Fibroblast of skin of right biceps (primary cell): ENCODE measurements at regions not wholly inside any gene's neighbourhood (a gene's known extent, or its start where the extent isn't known, plus 50 kb on each side); places are given as distances from the start of the nearest gene placed in this dataset.

Experiments
- DNase-seq: peaks from one replicate; pipeline ENCODE4 v3.0.0-alpha.2; 2013

DNA sequence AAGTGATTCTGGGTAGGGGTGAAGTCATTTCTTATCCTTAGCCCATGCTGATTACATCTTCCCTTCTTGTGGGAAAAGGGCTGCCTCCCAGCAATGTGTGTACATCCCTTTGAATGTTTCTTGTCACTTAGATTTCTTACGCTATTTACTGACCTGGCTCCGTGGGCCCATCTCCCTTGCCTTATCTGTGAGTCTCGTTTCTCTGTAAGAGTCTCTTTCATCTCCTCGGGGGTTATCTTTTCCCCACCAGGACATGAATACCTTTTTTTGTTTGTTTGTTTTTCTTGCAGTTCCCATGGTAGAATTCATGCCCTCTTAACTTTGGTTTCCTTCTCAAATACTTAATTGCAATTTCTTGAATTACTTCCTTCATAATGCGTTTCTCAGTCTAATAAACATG, 107.7 kb downstream of the BAMBI start:
- no peak for DNase-seq

DNA sequence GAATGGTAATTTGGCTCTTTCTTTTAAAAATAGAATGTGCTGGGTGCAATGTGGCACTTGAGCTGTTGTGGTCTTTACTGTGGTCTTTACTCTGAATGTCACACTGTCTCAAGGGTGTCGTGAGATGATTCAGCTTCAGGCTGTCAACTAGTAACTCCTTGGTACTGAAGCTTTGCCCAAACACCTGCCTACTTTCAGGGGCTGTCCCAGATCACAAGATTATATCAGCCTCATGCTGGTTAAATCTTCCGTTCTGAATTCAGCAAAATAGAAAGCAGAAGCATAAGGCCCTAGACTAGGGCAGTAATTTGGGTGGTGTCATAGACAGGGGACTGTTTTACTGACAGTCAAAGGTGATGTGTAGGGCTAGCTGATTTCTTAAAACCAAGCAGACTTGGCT, 110.9 kb downstream of the BAMBI start:
- DNase-seq: no peak

- no peak for DNase-seq
These were observed 111.4 kb downstream of the BAMBI start for GRCh38 chr10:28788762-28789161.

DNA sequence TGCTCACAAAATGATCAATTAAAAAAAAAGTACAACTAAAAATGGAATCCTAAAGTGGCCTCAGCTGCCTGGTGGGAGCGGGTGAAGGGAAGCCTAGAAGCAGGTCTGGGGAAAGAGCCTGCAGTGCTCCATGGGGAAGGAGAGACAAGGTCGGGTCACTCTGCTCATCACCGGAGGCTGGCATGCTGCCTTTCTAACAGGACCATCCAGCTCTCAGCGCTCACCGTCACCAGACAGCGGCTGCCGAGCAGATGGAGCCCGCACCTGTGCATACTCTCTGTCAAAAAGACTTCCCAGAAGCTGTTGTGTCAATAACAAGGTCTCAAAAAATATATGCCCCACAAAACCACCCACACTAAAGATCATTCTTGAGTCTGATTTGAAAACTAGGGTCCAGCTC, 112.8 kb downstream of the BAMBI start:
- no peak for DNase-seq

GRCh38 chr10:28793482-28793881, 116.2 kb downstream of the BAMBI start:
- no peak for DNase-seq

DNA sequence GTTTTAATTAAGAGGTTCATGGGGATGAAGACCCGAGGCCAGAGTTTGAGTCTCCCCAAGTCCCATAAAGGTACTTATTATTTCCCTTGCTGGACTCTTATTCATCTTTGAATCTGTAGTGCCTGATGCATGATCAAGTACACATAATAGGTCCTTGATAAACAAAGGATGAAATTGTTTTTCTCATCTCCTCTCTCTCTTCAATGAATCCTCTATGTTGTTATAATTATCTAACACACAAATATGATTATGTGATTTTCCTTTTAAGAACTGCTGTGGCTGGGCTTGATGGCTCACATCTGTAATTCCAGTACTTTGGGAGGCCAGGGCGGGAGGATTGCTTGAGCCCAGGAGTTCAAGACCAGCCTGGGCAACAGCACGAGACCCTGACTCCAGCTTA, 117.7 kb downstream of the BAMBI start:
- DNase-seq: no peak

DNA sequence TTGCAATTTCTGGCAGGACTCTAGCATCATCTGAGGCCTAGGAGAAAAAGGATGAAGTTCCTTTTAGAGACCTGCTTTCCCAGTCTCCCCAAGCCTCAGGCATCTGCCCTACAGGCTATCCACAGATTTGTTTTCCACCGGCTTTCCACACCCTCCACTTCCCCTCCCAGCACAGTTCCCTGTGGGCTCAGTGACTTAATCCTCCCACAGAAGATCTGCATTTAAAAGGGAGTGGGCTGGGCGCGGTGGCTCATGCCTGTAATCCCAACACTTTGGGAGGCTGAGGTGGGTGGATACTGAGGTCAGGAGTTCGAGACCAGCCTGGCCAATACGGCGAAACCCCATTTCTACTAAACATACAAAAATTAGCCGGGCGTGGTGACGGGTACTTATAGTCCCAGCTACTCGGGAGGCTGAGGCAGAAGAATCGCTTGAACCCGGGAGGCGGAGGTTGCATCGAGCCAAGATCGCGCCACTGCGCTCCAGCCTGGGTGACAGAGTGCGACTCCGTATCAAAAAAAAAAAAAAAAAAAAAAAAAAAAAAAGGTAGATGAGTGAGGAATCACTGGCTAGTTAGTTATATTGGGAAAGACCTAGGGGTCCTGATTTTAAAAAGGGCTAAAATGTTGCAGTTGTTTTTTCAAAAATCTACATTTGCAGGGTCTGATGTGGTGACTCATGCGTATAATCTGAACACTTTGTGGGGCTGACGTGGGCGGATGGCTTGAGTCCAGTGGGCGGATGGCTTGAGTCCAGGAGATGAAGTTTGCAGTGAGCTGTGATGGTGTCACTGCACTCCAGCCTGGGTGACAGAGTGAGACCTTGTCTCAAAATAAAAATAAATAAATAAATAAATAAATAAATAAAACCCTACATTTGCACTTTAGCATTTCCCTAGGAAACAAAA, 119.5 kb downstream of the BAMBI start:
- DNase-seq: peak; percentile 76

DNA sequence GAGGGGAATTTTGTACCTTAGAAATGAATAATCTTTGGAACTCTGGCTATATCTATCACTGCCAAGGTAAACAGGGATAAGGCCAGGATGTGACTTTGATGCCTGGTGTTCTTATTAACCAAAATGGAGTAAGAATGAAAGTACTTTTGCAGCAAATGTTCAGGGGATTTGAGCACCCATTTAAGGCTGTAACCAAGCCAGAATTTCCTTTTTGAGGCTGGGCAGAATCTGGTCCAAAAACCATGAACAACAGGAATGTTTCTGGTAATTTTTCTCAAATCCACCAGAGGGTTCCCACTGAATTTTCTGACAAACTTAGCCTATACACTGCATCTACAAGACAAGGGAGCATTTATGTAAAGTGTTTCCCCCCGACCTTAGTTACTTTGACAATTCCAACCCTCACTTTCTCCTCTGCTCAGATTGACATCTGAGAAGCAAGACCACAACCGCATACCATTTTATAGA, 120.6 kb downstream of the BAMBI start:
- DNase-seq: peak; percentile 28

DNA sequence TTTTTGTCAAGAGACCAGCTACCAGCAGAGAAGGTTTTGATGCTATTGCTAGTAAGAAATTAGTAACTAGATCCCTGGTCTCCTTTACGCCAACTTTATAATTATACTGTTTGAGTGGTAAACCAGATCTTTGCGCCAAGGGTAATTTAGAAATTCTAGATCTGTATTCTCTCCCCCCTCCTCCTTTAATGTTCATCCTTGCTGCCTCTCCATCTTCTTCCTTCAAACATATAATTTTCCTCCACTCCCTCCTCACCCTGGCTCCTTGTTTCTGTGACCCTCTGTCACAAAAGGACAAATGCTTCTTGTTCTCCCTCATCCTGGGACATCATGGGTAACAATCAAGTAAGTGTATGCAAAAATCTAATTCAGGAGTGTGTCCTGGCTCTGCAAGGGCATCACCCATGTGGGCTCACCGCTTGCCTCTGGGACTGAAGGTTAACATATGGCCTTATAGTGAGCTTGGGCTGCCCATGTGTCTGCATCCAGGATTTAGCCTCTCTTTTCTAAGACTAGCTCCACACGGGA, 121.2 kb downstream of the BAMBI start:
- DNase-seq: no peak

GRCh38 chr10:28798964-28799363, 121.6 kb downstream of the BAMBI start:
- DNase-seq: no peak

DNA sequence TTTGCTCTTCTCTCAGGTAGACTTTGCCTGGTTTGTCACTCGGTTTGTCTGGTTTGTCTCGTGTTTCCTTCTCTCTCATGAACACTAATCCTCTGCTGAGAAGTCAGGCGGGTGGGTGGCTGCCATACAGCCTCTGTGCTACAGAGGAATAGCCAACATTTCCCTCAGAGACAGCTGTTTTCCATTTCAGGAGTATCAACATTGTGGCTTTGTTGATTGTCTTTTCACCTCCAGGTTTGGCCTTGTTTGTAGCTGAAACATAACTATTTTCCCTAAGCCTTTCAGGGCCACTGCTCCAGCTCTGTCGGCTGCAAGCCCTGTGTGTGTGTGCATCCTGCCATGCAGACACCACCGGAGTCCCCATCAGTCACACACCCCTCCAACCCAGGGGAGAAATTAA, 122.8 kb downstream of the BAMBI start:
- no peak for DNase-seq

- no peak for DNase-seq
These were observed 123.9 kb downstream of the BAMBI start for GRCh38 chr10:28801247-28801646.

GRCh38 chr10:28801869-28802268, 124.5 kb downstream of the BAMBI start:
- DNase-seq: no peak

- DNase-seq: no peak
These were observed 128.1 kb downstream of the BAMBI start for GRCh38 chr10:28805390-28805789.

GRCh38 chr10:28806488-28806941, 129.2 kb downstream of the BAMBI start:
- DNase-seq: no peak

- no peak for DNase-seq
These were observed 129.8 kb downstream of the BAMBI start for GRCh38 chr10:28806951-28807759.

GRCh38 chr10:28807760-28808613, 130.7 kb downstream of the BAMBI start:
- peak; percentile 17 for DNase-seq

GRCh38 chr10:28808693-28809092, 131.4 kb downstream of the BAMBI start:
- DNase-seq: no peak

- DNase-seq: no peak
These were observed 132.9 kb downstream of the BAMBI start for GRCh38 chr10:28810057-28810870.

DNA sequence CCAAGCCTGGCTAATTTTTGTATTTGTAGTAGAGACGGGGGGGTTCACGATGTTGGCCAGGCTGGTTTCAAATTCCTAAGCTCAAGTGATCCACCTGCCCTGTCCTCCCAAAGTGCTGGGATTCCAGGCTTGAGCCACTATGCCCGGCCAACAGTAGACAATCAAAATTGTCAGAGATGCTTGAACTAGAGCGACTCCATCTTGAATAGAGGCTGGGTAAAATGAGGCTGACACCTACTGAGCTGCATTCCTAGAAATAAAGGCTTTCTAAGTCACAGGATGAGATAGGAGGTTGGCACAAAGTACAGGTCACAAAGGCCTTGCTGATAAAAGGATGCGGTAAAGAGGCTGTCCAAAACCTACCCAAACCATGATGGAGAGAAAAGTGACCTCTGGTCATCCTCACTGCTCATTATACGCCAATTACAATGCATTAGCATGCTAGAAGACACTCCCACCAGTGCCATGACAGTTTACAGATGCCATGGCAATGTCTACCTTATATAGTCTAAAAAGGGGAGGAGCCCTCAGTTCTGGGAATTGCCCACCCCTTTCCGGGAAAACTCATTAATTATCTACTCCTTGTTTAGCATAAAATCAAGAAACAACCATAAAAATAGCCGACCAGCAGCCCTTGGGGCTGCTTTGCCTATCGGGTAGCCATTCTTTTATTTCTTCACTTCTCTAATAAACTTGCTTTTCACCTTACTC, 134.5 kb downstream of the BAMBI start:
- DNase-seq: no peak
